Left ventricle myocardium inferior (tissue), 1 donor: ENCODE measurements at regions not wholly inside any gene's neighbourhood (a gene's known extent, or its start where the extent isn't known, plus 50 kb on each side); places are given as distances from the start of the nearest gene placed in this dataset.

Source experiments
- DNase-seq: peaks from one replicate; pipeline ENCODE4 v3.0.0-alpha.2; 2020
- H3K27ac ChIP-seq: fragments of 200-600 bp; replicated peaks from 2 replicates; pipeline ENCODE4 v1.8.0; 2021
- H3K27me3 ChIP-seq: fragments of 200-600 bp; 2 replicates; pipeline ENCODE4 v1.8.0; 2021; ENCODE audit warnings: low read depth
- H3K36me3 ChIP-seq: fragments of 200-600 bp; 2 replicates; pipeline ENCODE4 v1.8.0; 2021
- H3K4me1 ChIP-seq: fragments of 200-600 bp; 2 replicates; pipeline ENCODE4 v1.8.0; 2021
- H3K4me3 ChIP-seq: fragments of 200-600 bp; 2 replicates; pipeline ENCODE4 v1.8.0; 2021; ENCODE audit warnings: mild to moderate bottlenecking, moderate library complexity
- H3K9me3 ChIP-seq: fragments of 200-600 bp; replicated peaks from 2 replicates; pipeline ENCODE4 v1.8.0; 2021
- intact Hi-C: fragments of 100-400 bp; cut with micrococcal nuclease; formaldehyde crosslinking; loops from one replicate; pipeline ENCODE4 v1.11.0; 2022
- TF ChIP-seq, protein P1 (sequence below): fragments of 200-600 bp; IDR thresholded peaks from 2 replicates; pipeline ENCODE4 v1.8.0; 2021; ENCODE audit warnings: antibody characterized with exemption, mild to moderate bottlenecking, borderline replicate concordance
- donor health status: DM: no; HTN: yes; CAD: no; lungs with severe emphysema.

DNA sequence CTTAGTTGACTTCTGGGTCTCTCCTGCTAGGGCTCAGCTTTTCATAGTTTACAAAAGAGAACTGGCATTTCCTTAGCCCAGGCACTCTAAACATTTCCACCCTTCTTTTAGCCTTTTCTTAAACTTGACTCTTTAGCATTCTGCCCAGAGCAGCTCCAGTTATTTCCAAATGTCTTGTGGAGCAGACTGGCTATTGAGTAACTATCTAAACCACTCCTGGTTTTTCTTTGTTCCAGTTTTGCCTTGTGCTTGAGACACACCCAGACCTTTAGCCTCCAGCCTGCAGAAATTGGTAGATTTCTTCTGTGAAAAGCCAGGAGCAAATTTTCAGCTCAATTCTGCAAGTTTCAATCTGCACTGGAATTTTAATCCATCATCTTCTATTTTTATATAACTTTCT lies 1813.1 kb downstream of the OLFM4 start:
- DNase-seq = no peak
- Histone ChIP-seq H3K36me3 (no peaks in the 10 kb centered on the region), H3K9me3 (no peaks in the 10 kb centered on the region), H3K27me3 (no peaks in the 10 kb centered on the region), H3K4me3 (no peak overlapping the region), H3K27ac (no peak overlapping the region), H3K4me1 (no peaks in the 10 kb centered on the region)
- intact Hi-C loops = no loop called here
- TF ChIP-seq, protein P1, sequence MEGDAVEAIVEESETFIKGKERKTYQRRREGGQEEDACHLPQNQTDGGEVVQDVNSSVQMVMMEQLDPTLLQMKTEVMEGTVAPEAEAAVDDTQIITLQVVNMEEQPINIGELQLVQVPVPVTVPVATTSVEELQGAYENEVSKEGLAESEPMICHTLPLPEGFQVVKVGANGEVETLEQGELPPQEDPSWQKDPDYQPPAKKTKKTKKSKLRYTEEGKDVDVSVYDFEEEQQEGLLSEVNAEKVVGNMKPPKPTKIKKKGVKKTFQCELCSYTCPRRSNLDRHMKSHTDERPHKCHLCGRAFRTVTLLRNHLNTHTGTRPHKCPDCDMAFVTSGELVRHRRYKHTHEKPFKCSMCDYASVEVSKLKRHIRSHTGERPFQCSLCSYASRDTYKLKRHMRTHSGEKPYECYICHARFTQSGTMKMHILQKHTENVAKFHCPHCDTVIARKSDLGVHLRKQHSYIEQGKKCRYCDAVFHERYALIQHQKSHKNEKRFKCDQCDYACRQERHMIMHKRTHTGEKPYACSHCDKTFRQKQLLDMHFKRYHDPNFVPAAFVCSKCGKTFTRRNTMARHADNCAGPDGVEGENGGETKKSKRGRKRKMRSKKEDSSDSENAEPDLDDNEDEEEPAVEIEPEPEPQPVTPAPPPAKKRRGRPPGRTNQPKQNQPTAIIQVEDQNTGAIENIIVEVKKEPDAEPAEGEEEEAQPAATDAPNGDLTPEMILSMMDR = no peak

- Histone ChIP-seq H3K36me3 (no peaks in the 10 kb centered on the region), H3K4me1 (no peaks in the 10 kb centered on the region), H3K4me3 (no peak overlapping the region), H3K27me3 (no peaks in the 10 kb centered on the region), H3K27ac (no peak overlapping the region), H3K9me3 (no peaks in the 10 kb centered on the region)
- DNase-seq = no peak
- TF ChIP-seq, protein P1 = no peak
- intact Hi-C loops = no loop called here
Measured at GRCh38 chr13:54845351-54845965, 1816.8 kb downstream of the OLFM4 start.

DNA sequence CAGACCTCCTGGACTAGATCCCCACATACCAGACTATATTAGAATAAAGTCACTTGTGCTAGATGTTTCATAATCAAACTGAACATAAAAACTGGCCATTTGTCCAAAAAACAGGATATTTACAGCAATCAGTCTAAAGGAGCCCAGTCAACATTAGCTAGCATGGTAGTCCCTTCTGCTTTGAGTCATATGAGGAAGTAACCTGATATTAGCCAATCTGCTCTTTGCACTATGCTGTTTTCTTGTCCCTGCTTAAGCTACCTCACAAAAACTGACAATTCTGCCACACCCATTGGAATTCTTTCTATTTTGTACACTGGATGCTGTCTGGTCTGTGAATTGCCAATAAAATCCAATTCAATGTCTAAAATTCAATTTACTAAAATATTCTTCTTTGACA lies 1824.2 kb downstream of the OLFM4 start:
- TF ChIP-seq, protein P1 = no peak
- no peak for DNase-seq
- no peaks in the 10 kb centered on the region for H3K9me3 ChIP-seq
- no peaks in the 10 kb centered on the region for H3K4me1 ChIP-seq
- no peak overlapping the region for H3K27ac ChIP-seq
- no peaks in the 10 kb centered on the region for H3K27me3 ChIP-seq
- intact Hi-C loops = no loop called here
- no peak overlapping the region for H3K4me3 ChIP-seq
- H3K36me3 ChIP-seq = no peaks in the 10 kb centered on the region

DNA sequence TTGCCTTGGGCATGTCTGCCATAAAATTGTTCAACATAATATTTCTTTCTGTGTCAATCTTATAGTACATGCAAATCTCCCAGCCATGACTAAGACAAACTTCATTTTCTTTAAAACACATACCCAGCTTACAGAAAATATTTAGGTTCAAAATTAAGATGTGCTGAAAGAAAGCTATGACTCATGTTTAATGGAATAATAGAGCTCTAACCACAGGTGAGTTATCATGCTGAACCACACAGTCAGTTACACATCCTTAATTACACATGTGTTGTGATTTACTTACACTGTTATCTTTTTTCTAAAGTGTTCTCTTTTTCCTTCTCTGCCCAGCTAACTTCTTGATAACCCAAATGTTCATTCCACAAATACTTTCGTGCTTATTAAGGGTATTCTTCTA lies 1831.2 kb downstream of the OLFM4 start:
- peaks cover 5% of the 10 kb centered on the region for H3K9me3 ChIP-seq
- TF ChIP-seq, protein P1 = no peak
- no peaks in the 10 kb centered on the region for H3K4me1 ChIP-seq
- H3K27ac ChIP-seq = no peak overlapping the region
- no peaks in the 10 kb centered on the region for H3K36me3 ChIP-seq
- no peaks in the 10 kb centered on the region for H3K27me3 ChIP-seq
- intact Hi-C loops = no loop called here
- H3K4me3 ChIP-seq = no peak overlapping the region
- no peak for DNase-seq

GRCh38 chr13:54875111-54875510 lies 1846.5 kb downstream of the OLFM4 start:
- Histone ChIP-seq H3K27me3 (no peaks in the 10 kb centered on the region), H3K27ac (no peak overlapping the region), H3K4me3 (no peak overlapping the region), H3K36me3 (no peaks in the 10 kb centered on the region), H3K9me3 (peaks cover 4% of the 10 kb centered on the region), H3K4me1 (no peaks in the 10 kb centered on the region)
- TF ChIP-seq, protein P1 = no peak
- no peak for DNase-seq
- intact Hi-C loops = no loop called here
